ENCODE measurements at regions not wholly inside any gene's neighbourhood (a gene's known extent, or its start where the extent isn't known, plus 50 kb on each side); places are given as distances from the start of the nearest gene placed in this dataset.

GRCh38 chr5:38736089-38736488 is 109.7 kb upstream of the OSMR start:
- no peaks in the 10 kb centered on the region for H3K4me1 Mint-ChIP-seq (ENCODE audit: low read depth, unreplicated experiment)
- no peak for TF ChIP-seq CTCF (IDR thresholded peaks at IDR 0.05; ENCODE audit: partially characterized antibody, unreplicated experiment)
- H3K27ac Mint-ChIP-seq (ENCODE audit: unreplicated experiment) = no peak overlapping the region
- no peaks in the 10 kb centered on the region for H3K27me3 Mint-ChIP-seq (ENCODE audit: unreplicated experiment)
- H3K36me3 Mint-ChIP-seq (ENCODE audit: unreplicated experiment) = no peaks in the 10 kb centered on the region
- H3K9me3 Mint-ChIP-seq (ENCODE audit: unreplicated experiment) = peaks cover 2% of the 10 kb centered on the region
- H3K4me3 Mint-ChIP-seq (ENCODE audit: unreplicated experiment) = no peak overlapping the region
- no peak for DNase-seq

GRCh38 chr5:38737976-38738375 is 107.8 kb upstream of the OSMR start:
- no peaks in the 10 kb centered on the region for H3K4me1 Mint-ChIP-seq (ENCODE audit: low read depth, unreplicated experiment)
- peaks cover 5% of the 10 kb centered on the region for H3K36me3 Mint-ChIP-seq (ENCODE audit: unreplicated experiment)
- H3K4me3 Mint-ChIP-seq (ENCODE audit: unreplicated experiment) = no peak overlapping the region
- H3K27me3 Mint-ChIP-seq (ENCODE audit: unreplicated experiment) = no peaks in the 10 kb centered on the region
- no peak overlapping the region for H3K27ac Mint-ChIP-seq (ENCODE audit: unreplicated experiment)
- no peak for DNase-seq
- TF ChIP-seq CTCF (IDR thresholded peaks at IDR 0.05; ENCODE audit: partially characterized antibody, unreplicated experiment) = no peak
- peaks cover 2% of the 10 kb centered on the region for H3K9me3 Mint-ChIP-seq (ENCODE audit: unreplicated experiment)

GRCh38 chr5:38739011-38739704 is 106.7 kb upstream of the OSMR start:
- H3K36me3 Mint-ChIP-seq (ENCODE audit: unreplicated experiment) = peaks cover 7% of the 10 kb centered on the region

GRCh38 chr5:38739705-38740045 is 106.1 kb upstream of the OSMR start:
- Mint-ChIP-seq H3K36me3 (ENCODE audit: unreplicated experiment) (peaks cover 7% of the 10 kb centered on the region), H3K27me3 (ENCODE audit: unreplicated experiment) (no peaks in the 10 kb centered on the region), H3K4me1 (ENCODE audit: low read depth, unreplicated experiment) (no peaks in the 10 kb centered on the region), H3K4me3 (ENCODE audit: unreplicated experiment) (no peak overlapping the region), H3K9me3 (ENCODE audit: unreplicated experiment) (peaks cover 2% of the 10 kb centered on the region), H3K27ac (ENCODE audit: unreplicated experiment) (no peak overlapping the region)
- DNase-seq = no peak
- TF ChIP-seq CTCF (IDR thresholded peaks at IDR 0.05; ENCODE audit: partially characterized antibody, unreplicated experiment) = no peak

More at GRCh38 chr5:38739011-38739704, 106.7 kb upstream of the OSMR start:
- no peak for TF ChIP-seq CTCF (IDR thresholded peaks at IDR 0.05; ENCODE audit: partially characterized antibody, unreplicated experiment)
- no peaks in the 10 kb centered on the region for H3K27me3 Mint-ChIP-seq (ENCODE audit: unreplicated experiment)
- peaks cover 2% of the 10 kb centered on the region for H3K9me3 Mint-ChIP-seq (ENCODE audit: unreplicated experiment)
- no peak overlapping the region for H3K27ac Mint-ChIP-seq (ENCODE audit: unreplicated experiment)
- H3K4me3 Mint-ChIP-seq (ENCODE audit: unreplicated experiment) = no peak overlapping the region
- no peaks in the 10 kb centered on the region for H3K4me1 Mint-ChIP-seq (ENCODE audit: low read depth, unreplicated experiment)
- DNase-seq = no peak

GRCh38 chr5:38742821-38743220 is 103.0 kb upstream of the OSMR start:
- H3K27ac Mint-ChIP-seq (ENCODE audit: unreplicated experiment) = no peak overlapping the region
- no peaks in the 10 kb centered on the region for H3K4me1 Mint-ChIP-seq (ENCODE audit: low read depth, unreplicated experiment)
- no peak for DNase-seq
- peaks cover 2% of the 10 kb centered on the region for H3K9me3 Mint-ChIP-seq (ENCODE audit: unreplicated experiment)
- no peak overlapping the region for H3K4me3 Mint-ChIP-seq (ENCODE audit: unreplicated experiment)
- H3K36me3 Mint-ChIP-seq (ENCODE audit: unreplicated experiment) = peaks cover 7% of the 10 kb centered on the region
- TF ChIP-seq CTCF (IDR thresholded peaks at IDR 0.05; ENCODE audit: partially characterized antibody, unreplicated experiment) = no peak
- H3K27me3 Mint-ChIP-seq (ENCODE audit: unreplicated experiment) = no peaks in the 10 kb centered on the region

All from glutamatergic neuron (in vitro differentiated cells).